ENCODE measurements at regions not wholly inside any gene's neighbourhood (a gene's known extent, or its start where the extent isn't known, plus 50 kb on each side); places are given as distances from the start of the nearest gene placed in this dataset.

DNA sequence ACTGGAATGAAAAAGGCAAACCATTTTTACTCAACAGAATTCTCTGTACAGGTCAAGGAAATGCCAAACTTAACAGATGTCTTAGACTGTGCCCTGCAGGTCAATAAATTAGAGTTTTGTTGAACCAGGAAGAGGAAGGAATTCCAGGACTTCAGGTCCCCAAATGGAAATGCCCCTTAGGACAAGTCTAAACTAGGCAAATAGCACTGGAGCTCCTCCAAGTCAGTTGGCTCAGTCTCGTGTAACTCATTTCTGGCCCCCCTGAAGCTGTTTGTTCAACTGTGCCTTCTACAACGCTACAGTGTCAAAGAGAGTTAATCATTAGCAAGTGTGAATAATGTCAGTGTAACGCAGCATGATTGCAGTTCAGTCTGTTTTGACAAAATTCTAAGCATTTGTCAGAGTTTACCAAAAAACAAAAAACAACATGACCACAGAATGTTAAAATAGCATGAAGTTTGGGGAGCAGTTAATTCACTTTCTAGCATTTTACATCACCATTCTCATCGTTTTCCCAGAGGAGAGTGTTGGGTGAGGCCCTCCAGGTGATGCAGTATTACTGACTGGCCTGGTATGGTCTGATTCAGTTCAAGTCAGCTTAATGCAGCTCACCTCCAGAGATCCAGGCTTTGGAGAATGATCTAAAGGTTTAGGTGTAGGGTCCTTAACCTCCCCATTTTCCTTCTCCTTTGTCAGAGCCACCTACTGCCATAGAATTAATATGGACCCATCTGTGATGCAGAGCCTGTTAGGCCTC lies 108.1 kb downstream of the AQP4 start:
- Histone ChIP-seq H3K9me3 (no peaks in the 10 kb centered on the region), H3K27me3 (no peaks in the 10 kb centered on the region), H3K4me1 (no peaks in the 10 kb centered on the region), H3K36me3 (no peaks in the 10 kb centered on the region), H3K4me3 (no peak overlapping the region), H3K27ac (no peak overlapping the region)
- intact Hi-C loops (cut with DNase I), result no loop called here
- TF ChIP-seq, protein P1, sequence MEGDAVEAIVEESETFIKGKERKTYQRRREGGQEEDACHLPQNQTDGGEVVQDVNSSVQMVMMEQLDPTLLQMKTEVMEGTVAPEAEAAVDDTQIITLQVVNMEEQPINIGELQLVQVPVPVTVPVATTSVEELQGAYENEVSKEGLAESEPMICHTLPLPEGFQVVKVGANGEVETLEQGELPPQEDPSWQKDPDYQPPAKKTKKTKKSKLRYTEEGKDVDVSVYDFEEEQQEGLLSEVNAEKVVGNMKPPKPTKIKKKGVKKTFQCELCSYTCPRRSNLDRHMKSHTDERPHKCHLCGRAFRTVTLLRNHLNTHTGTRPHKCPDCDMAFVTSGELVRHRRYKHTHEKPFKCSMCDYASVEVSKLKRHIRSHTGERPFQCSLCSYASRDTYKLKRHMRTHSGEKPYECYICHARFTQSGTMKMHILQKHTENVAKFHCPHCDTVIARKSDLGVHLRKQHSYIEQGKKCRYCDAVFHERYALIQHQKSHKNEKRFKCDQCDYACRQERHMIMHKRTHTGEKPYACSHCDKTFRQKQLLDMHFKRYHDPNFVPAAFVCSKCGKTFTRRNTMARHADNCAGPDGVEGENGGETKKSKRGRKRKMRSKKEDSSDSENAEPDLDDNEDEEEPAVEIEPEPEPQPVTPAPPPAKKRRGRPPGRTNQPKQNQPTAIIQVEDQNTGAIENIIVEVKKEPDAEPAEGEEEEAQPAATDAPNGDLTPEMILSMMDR (IDR thresholded peaks at IDR 0.05), result no peak
- TF ChIP-seq POLR2AphosphoS5 (IDR thresholded peaks at IDR 0.05; ENCODE audit: insufficient read depth in 1 of 2, low read depth in 1 of 2) (no peak), POLR2A (IDR thresholded peaks at IDR 0.05) (no peak)
- no peak for DNase-seq (ENCODE audit: extremely low spot score in 2 of 2)

DNA sequence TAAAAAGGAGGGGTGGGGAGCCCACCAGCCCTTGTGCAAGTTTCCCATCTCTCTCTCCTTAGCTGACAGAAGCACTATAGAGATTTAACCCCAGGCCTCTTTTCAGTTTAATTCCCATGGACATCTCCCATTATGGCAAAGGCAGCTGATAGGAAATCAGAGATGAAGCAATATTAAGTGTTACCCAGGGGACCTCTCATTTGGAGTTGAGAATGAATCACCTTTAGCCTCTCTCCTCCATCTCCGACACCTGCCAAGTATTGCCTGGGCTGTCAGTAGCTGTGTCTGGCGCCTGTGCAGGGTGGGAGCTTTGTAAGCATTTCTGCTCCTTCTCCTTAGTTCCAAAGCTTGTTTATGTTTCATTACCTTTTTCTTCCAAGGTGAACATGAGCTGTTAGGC lies 109.0 kb downstream of the AQP4 start:
- TF ChIP-seq, protein P1 (IDR thresholded peaks at IDR 0.05), result no peak
- TF ChIP-seq POLR2A (IDR thresholded peaks at IDR 0.05) (no peak), POLR2AphosphoS5 (IDR thresholded peaks at IDR 0.05; ENCODE audit: insufficient read depth in 1 of 2, low read depth in 1 of 2) (no peak)
- intact Hi-C loops (cut with DNase I), result no loop called here
- Histone ChIP-seq H3K27ac (no peak overlapping the region), H3K27me3 (no peaks in the 10 kb centered on the region), H3K9me3 (no peaks in the 10 kb centered on the region), H3K4me3 (no peak overlapping the region), H3K4me1 (no peaks in the 10 kb centered on the region), H3K36me3 (no peaks in the 10 kb centered on the region)
- no peak for DNase-seq (ENCODE audit: extremely low spot score in 2 of 2)

DNA sequence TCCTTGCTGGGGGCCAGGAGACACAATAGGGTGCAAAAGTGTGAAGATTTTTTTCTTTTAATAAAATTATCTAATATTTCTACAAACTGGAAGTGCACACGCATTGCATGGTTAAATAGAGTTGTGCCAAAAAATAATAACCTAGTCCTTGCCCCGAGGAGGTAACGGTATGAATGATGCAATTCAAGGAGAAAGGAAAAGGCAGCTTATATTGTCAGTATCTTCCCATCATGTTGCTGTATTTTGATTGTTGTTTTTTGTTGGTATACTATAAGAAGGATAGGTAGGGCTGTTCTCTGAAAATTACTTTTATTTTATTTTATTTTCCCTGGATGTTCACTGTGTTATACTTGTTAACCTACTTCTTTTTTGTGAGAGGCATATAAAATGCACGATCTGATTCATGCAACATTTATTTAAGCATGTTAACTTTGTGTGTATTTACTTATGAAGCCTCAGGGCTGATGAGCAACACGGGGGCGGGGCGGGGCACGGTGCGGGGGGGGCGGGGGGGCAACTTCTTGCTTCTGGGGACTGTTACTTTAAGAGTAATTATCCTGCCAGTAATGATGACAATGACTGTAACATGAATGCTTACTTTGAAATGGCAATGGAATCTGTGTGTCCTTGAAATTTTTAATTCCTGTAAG lies 118.6 kb downstream of the AQP4 start:
- Histone ChIP-seq H3K4me3 (no peak overlapping the region), H3K4me1 (peaks cover 18% of the 10 kb centered on the region), H3K27me3 (no peaks in the 10 kb centered on the region), H3K27ac (no peak overlapping the region), H3K36me3 (no peaks in the 10 kb centered on the region), H3K9me3 (no peaks in the 10 kb centered on the region)
- intact Hi-C loops (cut with DNase I), result no loop called here
- TF ChIP-seq, protein P1 (IDR thresholded peaks at IDR 0.05), result no peak
- TF ChIP-seq POLR2A (IDR thresholded peaks at IDR 0.05), result no peak
- DNase-seq (ENCODE audit: extremely low spot score in 2 of 2), result no peak

GRCh38 chr18:26746398-26746797 lies 119.1 kb downstream of the AQP4 start:
- Histone ChIP-seq H3K27ac (no peak overlapping the region), H3K27me3 (no peaks in the 10 kb centered on the region), H3K4me1 (peaks cover 18% of the 10 kb centered on the region), H3K4me3 (no peak overlapping the region), H3K9me3 (no peaks in the 10 kb centered on the region), H3K36me3 (no peaks in the 10 kb centered on the region)
- TF ChIP-seq, protein P1 (IDR thresholded peaks at IDR 0.05), result no peak
- TF ChIP-seq POLR2AphosphoS5 (IDR thresholded peaks at IDR 0.05; ENCODE audit: insufficient read depth in 1 of 2, low read depth in 1 of 2) (no peak), POLR2A (IDR thresholded peaks at IDR 0.05) (no peak)
- no peak for DNase-seq (ENCODE audit: extremely low spot score in 2 of 2)
- intact Hi-C loops (cut with DNase I), result no loop called here
